ENCODE measurements at regions not wholly inside any gene's neighbourhood (a gene's known extent, or its start where the extent isn't known, plus 50 kb on each side); places are given as distances from the start of the nearest gene placed in this dataset.

- Histone ChIP-seq H3K4me1 (ENCODE audit: control insufficient read depth, extremely low read depth, insufficient read depth, low read length) (no peaks in the 10 kb centered on the region), H3K27ac (ENCODE audit: insufficient read depth, low read length) (no peak overlapping the region), H3K36me3 (ENCODE audit: control insufficient read depth, insufficient read depth, low read length) (no peaks in the 10 kb centered on the region), H3K27me3 (ENCODE audit: control insufficient read depth, insufficient read depth, low read length) (no peaks in the 10 kb centered on the region), H3K9me3 (ENCODE audit: control insufficient read depth, insufficient read depth, low read depth, low read length) (no peaks in the 10 kb centered on the region), H4K20me1 (ENCODE audit: control insufficient read depth, extremely low read depth, insufficient read depth, low read length) (no peaks in the 10 kb centered on the region), H2AFZ (ENCODE audit: low read length) (no peak overlapping the region), H3K79me2 (ENCODE audit: control insufficient read depth, insufficient read depth, low read length) (no peaks in the 10 kb centered on the region), H3K9ac (ENCODE audit: insufficient read depth, low read length) (no peak overlapping the region), H3K4me3 (replicated peaks in 1 of 4; ENCODE audit: control extremely low read depth in 1 of 4, insufficient read depth in 1 of 4, low read depth in 3 of 4, low read length in 4 of 4) (no peak overlapping the region), H3K4me2 (ENCODE audit: extremely low read depth, insufficient read depth, low read length) (no peak overlapping the region)
- DNase-seq (ENCODE audit: low read depth in 2 of 2) = peak in 1 of 2 donors; percentile 5
- TF ChIP-seq EZH2 (IDR thresholded peaks at IDR 0.05; ENCODE audit: low read length, missing control alignments) = no peak
- TF ChIP-seq CTCF (conservative IDR thresholded peaks at IDR 0.05 in 1 of 2, IDR thresholded peaks at IDR 0.05 in 1 of 2; ENCODE audit: low read depth in 1 of 2, low read length in 2 of 2) = no peak
Observed at GRCh38 chr6:146878168-146878951, 279.6 kb downstream of the ADGB start.

- no peak for DNase-seq (ENCODE audit: low read depth in 2 of 2)
- Histone ChIP-seq H2AFZ (ENCODE audit: low read length) (no peak overlapping the region), H3K27me3 (ENCODE audit: control insufficient read depth, insufficient read depth, low read length) (no peaks in the 10 kb centered on the region), H3K27ac (ENCODE audit: insufficient read depth, low read length) (no peak overlapping the region), H3K4me3 (replicated peaks in 1 of 4; ENCODE audit: control extremely low read depth in 1 of 4, insufficient read depth in 1 of 4, low read depth in 3 of 4, low read length in 4 of 4) (no peak overlapping the region), H3K9me3 (ENCODE audit: control insufficient read depth, insufficient read depth, low read depth, low read length) (no peaks in the 10 kb centered on the region), H3K4me1 (ENCODE audit: control insufficient read depth, extremely low read depth, insufficient read depth, low read length) (no peaks in the 10 kb centered on the region), H4K20me1 (ENCODE audit: control insufficient read depth, extremely low read depth, insufficient read depth, low read length) (no peaks in the 10 kb centered on the region), H3K79me2 (ENCODE audit: control insufficient read depth, insufficient read depth, low read length) (no peaks in the 10 kb centered on the region), H3K4me2 (ENCODE audit: extremely low read depth, insufficient read depth, low read length) (no peak overlapping the region), H3K9ac (ENCODE audit: insufficient read depth, low read length) (no peak overlapping the region), H3K36me3 (ENCODE audit: control insufficient read depth, insufficient read depth, low read length) (no peaks in the 10 kb centered on the region)
- TF ChIP-seq CTCF (conservative IDR thresholded peaks at IDR 0.05 in 1 of 2, IDR thresholded peaks at IDR 0.05 in 1 of 2; ENCODE audit: low read depth in 1 of 2, low read length in 2 of 2) (no peak), EZH2 (IDR thresholded peaks at IDR 0.05; ENCODE audit: low read length, missing control alignments) (no peak)
Observed at GRCh38 chr6:146878952-146879340, 280.2 kb downstream of the ADGB start.

GRCh38 chr6:146879406-146880117, 280.8 kb downstream of the ADGB start:
- Histone ChIP-seq H3K4me2 (ENCODE audit: extremely low read depth, insufficient read depth, low read length) (no peak overlapping the region), H3K27ac (ENCODE audit: insufficient read depth, low read length) (no peak overlapping the region), H3K9ac (ENCODE audit: insufficient read depth, low read length) (no peak overlapping the region), H3K27me3 (ENCODE audit: control insufficient read depth, insufficient read depth, low read length) (no peaks in the 10 kb centered on the region), H3K36me3 (ENCODE audit: control insufficient read depth, insufficient read depth, low read length) (no peaks in the 10 kb centered on the region), H3K4me3 (replicated peaks in 1 of 4; ENCODE audit: control extremely low read depth in 1 of 4, insufficient read depth in 1 of 4, low read depth in 3 of 4, low read length in 4 of 4) (no peak overlapping the region), H2AFZ (ENCODE audit: low read length) (no peak overlapping the region), H3K4me1 (ENCODE audit: control insufficient read depth, extremely low read depth, insufficient read depth, low read length) (no peaks in the 10 kb centered on the region), H4K20me1 (ENCODE audit: control insufficient read depth, extremely low read depth, insufficient read depth, low read length) (no peaks in the 10 kb centered on the region), H3K9me3 (ENCODE audit: control insufficient read depth, insufficient read depth, low read depth, low read length) (no peaks in the 10 kb centered on the region), H3K79me2 (ENCODE audit: control insufficient read depth, insufficient read depth, low read length) (no peaks in the 10 kb centered on the region)
- DNase-seq (ENCODE audit: low read depth in 2 of 2) = no peak
- no peak for TF ChIP-seq CTCF (conservative IDR thresholded peaks at IDR 0.05 in 1 of 2, IDR thresholded peaks at IDR 0.05 in 1 of 2; ENCODE audit: low read depth in 1 of 2, low read length in 2 of 2)
- TF ChIP-seq EZH2 (IDR thresholded peaks at IDR 0.05; ENCODE audit: low read length, missing control alignments) = no peak
